Stimulated activated CD4-positive, alpha-beta T cell treated with anti-CD3 and anti-CD28 coated beads, TNF-alpha, amount 100 ng/mL, for 4 hours (primary cell): ENCODE measurements at regions not wholly inside any gene's neighbourhood (a gene's known extent, or its start where the extent isn't known, plus 50 kb on each side); places are given as distances from the start of the nearest gene placed in this dataset.
A peak's percentile ranks its signal among the peaks of the same experiment; 100 is the strongest.
"Not testable (repeated sequence)": the region's sequence is repeated elsewhere in the genome, so short reads cannot be mapped to it uniquely, and the experiment has no call there.

ENCODE experiments used
- DNase-seq, 3 experiments: peaks; one replicate each; pipeline ENCODE4 v3.0.0-alpha.2; 2020; ENCODE audit warnings: low read depth in 3 of 3

DNA sequence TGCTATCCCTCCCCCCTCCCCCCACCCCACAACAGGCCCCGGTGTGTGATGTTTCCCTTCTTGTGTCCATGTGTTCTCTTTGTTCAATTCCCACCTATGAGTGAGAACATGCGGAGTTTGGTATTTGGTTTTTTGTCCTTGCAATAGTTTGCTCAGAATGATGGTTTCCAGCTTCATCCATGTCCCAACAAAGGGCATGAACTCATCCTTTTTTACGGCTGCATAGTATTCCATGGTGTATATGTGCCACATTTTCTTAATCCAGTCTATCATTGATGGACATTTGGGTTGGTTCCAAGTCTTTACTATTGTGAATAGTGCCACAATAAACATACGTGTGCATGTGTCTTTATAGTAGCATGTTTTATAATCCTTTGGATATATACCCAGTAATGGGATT lies 98.3 kb upstream of the DPH5 start:
- not testable (repeated sequence) for DNase-seq

DNA sequence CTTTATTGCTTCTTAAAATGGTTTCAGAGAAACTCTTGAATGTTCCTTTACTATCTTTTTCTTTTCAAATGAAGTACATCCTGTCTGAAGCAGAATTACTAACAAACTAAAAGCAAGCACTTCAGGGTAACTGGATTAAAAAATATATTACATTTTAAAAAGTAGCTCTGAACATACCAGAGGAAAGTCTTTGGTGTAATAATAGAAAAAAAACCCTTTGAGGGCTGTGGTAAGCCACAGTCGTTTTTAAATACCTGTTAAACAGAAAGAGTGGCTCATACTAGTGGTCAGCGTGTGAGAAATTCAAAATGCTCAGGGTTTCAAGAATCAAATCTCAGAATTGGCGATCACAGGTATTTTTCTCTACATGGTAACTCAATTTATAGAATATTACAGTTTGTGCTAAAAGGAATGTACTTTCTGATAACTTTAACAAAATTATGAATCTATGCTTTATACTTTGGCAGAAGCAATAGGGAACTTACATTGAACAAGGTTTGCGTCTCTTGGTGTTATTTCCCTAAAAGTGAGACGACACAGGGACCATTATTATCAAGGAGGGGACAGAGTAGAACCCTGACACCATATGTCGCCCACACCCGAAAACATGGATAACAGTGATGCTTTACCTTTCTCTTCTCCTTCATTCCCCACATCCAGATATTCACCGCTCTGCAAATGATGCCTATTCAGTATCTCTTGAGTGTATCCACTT lies 97.0 kb upstream of the DPH5 start:
- no peak for DNase-seq

DNA sequence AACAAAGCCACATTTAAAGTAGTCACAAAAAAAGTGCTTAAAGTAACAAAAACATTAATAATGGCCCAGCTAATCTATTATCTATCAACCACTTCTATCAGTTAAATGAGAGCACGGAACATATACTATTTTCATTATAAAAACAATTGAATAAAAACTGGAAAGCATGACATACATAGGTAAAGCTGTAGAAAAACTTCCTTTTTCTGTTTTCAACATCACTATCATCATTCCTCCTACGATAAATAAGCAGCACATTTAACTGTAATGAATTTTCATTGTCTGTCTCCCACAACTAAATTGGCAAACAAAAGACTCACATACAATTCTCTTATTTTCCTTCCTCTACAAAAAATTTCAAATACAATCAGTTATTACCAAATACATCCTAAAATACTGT lies 96.4 kb upstream of the DPH5 start:
- no peak for DNase-seq

GRCh38 chr1:101121504-101121903 lies 95.9 kb upstream of the DPH5 start:
- DNase-seq = no peak

GRCh38 chr1:101120868-101121267 lies 95.3 kb upstream of the DPH5 start:
- DNase-seq = no peak

GRCh38 chr1:101119289-101119688 lies 93.7 kb upstream of the DPH5 start:
- no peak for DNase-seq

GRCh38 chr1:101116006-101116405 lies 90.4 kb upstream of the DPH5 start:
- DNase-seq = no peak

- no peak for DNase-seq
These were observed 89.5 kb upstream of the DPH5 start for GRCh38 chr1:101115112-101115511.

DNA sequence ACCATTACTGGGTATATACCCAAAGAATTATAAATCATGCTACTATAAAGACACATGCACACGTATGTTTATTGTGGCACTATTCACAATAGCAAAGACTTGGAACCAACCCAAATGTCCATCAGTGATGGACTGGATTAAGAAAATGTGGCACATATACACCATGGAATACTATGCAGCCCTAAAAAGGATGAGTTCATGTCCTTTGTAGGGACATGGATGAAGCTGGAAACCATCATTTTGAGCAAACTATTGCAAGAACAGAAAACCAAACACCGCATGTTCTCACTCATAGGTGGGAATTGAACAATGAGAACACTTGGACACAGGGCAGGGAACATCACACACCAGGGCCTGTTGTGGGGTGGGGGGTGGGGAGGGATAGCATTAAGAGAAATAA lies 88.5 kb upstream of the DPH5 start:
- DNase-seq = not testable (repeated sequence)

DNA sequence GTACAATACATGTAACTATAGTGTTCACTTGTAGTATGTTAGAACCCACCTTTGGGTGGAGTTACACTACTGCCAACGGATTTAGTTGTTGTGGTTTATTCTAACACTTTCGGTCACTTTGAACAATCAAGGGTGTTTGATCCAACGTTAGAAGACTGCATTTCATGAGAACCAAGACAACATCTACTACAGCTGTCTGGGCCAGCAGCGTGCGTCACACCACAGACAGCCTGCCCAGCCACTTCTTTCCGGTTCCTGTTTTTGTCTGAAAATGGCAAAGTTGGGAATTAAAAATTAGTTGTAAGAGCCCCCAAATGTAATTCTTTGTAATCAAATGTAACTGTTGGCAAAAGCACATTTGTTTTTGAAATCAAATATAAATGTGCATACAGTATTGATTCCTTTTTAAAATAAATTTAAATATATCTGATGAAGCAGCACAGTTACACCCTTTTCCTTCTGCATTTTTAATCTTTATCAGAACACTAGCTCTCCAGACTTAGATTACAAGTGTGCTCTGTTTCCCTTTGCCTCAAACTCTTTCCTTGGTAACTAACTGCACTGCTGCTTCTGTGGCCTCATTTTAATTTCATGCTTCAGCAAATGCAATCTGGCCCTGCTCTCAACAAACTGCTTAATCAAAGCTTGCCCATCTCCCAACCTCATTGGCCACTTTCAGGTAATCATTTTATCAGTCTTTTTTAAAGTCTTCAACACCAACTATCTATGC lies 86.6 kb upstream of the DPH5 start:
- DNase-seq = peak in 2 of 3 experiments; percentile 31 to 53

- DNase-seq = no peak
These were observed 85.9 kb upstream of the DPH5 start for GRCh38 chr1:101111461-101111860.

GRCh38 chr1:101109791-101110190 lies 84.2 kb upstream of the DPH5 start:
- DNase-seq = no peak

- no peak for DNase-seq
These were observed 82.5 kb upstream of the DPH5 start for GRCh38 chr1:101108111-101108500.

- no peak for DNase-seq
These were observed 82.0 kb upstream of the DPH5 start for GRCh38 chr1:101107496-101108110.

DNA sequence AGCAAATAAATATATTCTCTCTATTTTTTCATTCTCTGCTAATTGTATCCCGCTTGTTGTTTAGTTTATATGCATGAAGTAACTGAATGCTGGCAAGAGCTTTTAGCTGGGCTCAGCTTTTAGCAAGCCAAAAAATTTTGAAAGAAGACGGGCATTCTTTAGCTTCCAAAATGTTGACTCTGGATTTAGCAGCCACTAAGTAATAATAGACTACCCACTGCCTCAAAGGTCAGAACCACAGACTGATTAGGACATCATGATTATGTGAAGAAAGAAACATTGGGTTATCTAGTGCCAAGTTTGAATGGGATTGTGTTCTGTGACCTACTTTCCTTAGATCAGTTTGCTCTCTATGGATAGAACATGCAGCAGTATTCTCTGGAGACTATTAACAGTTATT lies 80.3 kb upstream of the DPH5 start:
- DNase-seq = no peak

GRCh38 chr1:101102426-101103156 lies 77.0 kb upstream of the DPH5 start:
- DNase-seq = no peak

DNA sequence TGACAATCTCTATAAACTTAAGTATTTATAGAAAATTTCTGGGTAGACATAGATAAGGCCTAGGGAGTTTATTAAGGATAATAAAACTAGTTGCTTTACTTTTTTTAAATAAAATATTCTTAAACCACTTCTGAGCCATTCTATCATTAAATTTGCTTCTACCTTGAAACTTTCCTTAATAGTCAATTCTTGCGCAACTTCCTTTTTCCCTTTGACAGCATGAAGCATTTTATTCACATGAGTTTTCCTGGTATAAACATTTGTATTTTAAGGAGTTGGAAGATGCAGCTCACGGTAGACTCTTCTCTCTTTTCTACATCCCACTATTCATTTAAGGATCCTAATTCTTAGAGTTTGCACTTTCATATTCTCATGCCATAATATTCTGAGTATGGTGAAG lies 75.8 kb upstream of the DPH5 start:
- DNase-seq = no peak

- no peak for DNase-seq
These were observed 75.1 kb upstream of the DPH5 start for GRCh38 chr1:101100674-101101073.

DNA sequence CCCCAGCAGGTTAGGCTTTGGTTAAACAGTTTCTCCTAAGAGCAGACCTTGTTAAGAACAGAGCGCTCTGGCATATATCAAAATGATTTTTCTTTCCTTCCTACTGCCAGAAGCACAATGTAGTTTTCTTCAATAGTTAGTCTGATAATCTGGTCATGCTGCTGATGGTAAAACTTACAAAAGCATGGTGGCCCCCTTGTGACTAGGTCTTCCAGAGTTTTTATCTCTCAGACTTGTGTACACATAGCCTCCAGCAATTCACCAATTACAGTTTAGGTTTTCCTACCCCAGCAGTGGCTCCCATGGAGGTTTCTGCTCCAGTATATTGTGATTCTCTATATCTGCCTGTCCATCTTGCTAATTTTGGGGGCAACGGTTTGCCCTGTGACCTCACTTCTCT lies 73.3 kb upstream of the DPH5 start:
- DNase-seq = no peak

DNA sequence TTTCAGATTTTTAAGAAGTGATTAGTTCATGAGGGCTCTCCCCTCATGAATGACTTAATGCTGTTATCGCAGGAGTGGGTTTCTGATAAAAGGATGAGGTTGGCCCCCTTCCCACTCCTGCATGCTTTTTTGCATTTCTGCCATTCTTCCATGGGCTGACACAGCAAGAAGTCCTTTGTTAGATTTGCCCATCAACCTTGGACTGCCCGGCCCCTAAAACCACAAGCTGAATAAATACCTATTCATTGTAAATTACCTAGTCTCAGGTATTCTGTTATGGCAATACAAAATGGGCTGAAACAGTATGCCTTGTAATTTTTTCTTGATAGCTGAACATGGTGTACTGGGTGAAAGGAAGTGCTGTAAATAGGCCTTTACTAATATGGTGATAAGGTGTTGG lies 72.7 kb upstream of the DPH5 start:
- no peak for DNase-seq

- DNase-seq = no peak
These were observed 64.2 kb upstream of the DPH5 start for GRCh38 chr1:101089613-101090338.

- DNase-seq = no peak
These were observed 62.8 kb upstream of the DPH5 start for GRCh38 chr1:101088431-101088830.
